Ureter (tissue), 1 donor: ENCODE measurements at regions not wholly inside any gene's neighbourhood (a gene's known extent, or its start where the extent isn't known, plus 50 kb on each side); places are given as distances from the start of the nearest gene placed in this dataset.

ENCODE experiments used
- DNase-seq: peaks from one replicate; pipeline ENCODE4 v3.0.0-alpha.2; 2020; ENCODE audit warnings: low spot score
- donor health status: DM: yes; HTN: yes; CAD: no.

DNA sequence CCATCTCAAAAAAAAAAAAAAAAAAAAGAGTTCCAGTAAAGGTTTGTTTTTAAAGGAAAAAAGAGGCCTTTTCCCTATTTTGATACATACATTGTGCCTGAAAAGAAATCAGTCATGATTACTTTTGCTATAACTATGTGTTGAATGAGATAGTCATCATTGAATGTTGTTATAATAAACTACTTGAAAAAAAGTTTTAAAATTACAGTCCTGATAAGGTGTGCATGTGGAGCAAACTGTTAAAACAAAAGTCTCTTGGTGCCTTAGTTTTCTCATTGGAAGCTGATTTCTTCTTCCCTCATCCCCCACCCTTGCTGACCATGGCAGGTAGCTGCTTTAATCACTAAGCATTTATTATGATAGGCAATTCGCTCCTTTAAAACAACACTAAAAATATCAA lies 172.3 kb upstream of the TBCA start:
- no peak for DNase-seq

DNA sequence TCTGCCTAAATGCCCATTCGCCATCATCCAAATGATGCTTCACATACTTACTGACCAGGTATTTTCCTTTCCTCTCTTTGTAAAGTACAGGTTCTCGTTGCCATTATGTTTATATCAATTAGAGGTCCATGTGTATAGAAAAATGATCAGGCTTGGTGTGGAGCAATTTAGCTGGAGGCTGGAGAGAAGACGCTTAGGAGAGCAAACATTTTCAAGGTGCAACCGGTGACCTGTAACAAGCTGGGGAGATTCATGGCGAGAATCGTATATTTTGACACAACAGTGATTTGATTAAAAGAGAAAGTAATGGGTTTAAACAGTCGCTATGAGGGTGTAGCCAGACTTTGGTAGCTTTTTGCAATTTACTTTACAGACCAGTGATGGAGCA lies 170.9 kb upstream of the TBCA start:
- no peak for DNase-seq

DNA sequence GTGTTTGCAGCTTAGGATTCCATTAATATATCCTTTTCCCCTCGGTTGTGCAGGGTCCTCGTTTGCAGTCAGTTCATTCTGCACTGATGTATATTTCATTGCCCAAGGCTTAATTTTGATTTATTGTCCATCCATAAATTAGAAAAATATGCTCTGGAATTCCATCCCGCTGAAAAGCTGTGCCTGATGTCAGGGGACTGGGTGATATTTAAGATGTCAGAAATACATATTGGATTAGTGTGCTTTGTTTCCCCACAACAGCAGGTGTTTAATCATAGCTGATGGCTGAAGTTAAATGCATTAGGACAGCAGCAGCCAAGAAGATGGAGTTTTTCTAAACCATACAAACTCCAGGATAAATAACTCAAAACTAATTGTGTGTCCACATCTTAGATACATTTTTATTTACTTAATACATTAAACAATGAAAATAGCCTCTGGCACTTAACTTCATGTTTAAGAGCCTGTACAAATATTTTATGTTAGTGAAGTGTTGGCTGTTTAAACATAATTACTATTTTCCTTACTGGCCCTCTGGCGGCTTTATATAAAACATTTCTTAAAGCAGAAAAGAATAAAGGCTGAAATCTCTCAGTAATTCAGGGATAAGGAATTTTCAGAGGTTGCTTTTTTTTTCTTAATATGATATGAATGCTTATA lies 170.4 kb upstream of the TBCA start:
- no peak for DNase-seq

DNA sequence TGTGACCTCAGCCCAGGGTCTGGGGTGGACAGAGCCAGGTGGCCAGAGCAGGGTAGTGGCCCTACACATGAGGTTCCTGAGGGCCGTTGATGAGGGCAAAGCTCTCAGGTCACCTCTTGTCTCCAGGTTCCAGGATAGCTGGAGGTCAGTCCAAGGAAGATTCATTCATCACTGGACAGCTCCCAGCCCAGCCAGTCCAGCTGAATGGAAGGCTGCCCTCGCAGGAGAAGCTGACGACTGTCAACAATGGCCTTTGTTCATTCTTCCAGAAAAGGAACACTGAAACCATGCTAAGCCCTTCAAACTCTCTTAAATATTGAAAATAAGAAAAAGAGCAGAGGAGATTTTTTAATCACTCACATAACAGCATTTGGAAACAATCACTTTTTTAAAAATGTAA lies 169.7 kb upstream of the TBCA start:
- DNase-seq, result no peak

DNA sequence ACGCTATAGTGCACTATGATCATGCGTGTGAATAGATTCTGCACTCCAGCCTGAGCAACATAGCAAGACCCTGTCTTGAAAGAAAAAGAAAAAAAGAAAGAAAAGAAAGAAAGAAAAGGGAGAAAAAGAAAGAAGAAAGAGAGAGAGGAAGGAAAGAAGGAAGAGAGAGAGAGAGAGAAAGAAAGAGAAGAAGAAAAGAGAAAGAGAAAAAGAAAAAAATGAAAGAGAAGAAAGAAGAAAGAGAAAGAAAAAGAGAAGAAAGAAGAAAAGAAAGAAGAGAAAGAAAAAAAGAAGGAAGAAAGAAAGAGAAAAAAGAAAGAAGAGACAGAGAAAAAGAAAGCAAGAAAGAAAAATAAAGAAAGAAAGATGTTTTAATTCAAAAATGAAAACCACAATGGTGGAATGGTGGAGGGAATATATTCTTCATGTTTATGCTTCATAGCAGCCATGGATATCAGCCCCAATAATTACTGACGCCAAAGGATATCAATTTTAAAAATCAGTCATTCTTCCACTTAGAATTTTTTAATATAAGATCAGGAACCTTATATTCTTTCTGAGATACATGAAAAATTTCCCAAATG lies 168.7 kb upstream of the TBCA start:
- DNase-seq, result no peak

DNA sequence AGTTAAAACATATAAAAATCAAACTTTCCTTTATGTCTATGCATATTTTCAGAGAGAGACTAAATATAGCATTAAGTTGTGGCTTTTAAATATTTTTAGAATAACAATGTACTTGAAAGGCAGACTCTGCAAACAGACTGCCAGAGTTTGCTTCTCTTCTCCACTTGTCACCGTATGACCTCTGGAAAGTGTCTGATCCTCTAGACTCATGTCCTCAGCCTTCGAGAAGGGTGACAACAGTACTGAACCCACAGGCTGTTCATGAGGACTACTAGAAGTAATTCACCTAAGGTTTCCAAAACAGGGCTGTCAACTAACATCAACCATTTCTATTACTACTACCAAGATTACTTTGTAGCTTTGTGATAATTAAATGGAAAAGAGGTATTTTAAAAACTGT lies 167.7 kb upstream of the TBCA start:
- no peak for DNase-seq

DNA sequence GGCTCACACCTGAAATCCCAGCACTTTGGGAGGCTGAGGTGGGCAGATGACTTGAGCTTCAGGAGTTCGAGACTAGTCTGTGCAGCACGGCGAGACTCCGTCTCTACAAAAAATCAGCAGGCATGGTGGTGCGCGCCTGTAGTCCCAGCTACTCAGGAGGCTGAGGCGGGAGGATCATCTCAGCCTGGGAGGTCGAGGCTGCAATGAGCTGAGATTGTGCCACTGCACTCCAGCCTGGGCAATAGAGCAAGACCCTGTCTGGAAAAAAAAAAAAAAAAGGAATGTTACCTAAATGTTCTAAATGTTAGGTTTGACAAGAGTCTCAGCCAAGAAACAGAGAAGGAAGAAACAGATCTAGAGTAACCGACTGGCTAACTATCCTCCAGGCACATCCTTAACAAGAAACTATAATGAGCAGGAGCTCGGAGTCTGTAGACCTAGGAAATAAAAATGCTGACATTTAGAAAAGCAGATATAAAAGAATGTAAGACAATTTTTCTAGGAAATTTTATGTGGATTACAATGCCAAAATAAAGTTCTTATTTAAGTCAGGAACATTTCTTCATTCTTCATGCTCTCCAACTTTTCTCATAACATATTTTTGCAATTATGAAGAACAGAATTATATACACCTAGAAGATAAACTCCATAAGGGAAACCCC lies 166.6 kb upstream of the TBCA start:
- no peak for DNase-seq

DNA sequence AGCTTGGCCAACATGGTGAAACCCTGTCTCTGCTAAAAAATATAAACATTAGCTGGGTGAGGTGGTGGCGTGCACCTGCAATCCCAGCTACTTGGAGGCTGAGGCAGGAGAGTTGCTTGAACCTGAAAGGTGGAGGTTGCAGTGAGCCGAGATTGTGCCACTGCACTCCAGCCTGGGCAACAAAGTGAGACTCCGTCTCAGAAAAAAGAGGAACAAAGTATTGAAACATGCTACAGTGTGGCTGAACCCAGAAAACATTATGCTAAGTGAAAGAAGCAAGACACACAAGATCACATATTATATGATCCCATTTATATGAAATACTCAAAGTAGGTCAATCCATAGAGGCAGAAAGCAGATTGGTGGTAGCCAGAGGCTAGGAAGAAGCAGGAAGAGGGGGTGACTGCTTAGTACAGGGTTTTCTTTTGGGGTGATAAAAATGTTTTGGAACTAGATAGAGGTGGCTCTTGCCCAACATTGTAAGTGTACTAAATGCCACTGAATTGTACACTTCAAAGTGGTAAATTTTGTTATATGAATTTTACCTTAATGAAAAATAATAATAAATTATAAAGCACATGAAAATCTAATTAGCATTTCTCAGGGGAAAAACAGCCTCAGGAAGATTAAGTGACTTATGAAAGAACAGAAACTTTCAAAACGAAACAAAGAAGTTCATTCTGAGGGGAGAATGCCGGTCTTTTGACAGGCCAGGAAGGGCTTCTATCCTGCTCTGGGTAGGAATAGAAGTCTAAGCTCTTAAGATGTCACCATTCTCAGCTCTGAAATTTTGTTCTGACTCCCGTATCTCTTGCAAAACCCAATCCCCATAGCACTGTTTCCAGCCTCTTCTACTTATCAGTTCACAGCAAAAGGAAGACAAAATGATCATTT lies 161.1 kb upstream of the TBCA start:
- no peak for DNase-seq

DNA sequence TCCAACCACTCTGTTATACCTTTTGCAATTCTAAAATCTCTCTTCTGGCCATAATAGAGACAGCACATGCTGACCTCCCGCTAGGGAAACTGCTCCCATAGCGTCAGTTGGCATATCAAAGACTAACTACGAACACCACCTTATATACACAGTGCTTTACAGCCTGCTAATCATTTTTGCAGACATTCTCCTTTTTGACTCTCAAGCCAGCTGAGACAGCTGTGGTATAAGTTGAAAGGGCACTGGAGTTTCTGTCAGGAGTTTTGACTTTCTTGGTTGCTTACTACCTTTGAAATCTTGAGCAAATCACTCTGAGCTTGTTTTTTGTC lies 160.2 kb upstream of the TBCA start:
- DNase-seq, result no peak

DNA sequence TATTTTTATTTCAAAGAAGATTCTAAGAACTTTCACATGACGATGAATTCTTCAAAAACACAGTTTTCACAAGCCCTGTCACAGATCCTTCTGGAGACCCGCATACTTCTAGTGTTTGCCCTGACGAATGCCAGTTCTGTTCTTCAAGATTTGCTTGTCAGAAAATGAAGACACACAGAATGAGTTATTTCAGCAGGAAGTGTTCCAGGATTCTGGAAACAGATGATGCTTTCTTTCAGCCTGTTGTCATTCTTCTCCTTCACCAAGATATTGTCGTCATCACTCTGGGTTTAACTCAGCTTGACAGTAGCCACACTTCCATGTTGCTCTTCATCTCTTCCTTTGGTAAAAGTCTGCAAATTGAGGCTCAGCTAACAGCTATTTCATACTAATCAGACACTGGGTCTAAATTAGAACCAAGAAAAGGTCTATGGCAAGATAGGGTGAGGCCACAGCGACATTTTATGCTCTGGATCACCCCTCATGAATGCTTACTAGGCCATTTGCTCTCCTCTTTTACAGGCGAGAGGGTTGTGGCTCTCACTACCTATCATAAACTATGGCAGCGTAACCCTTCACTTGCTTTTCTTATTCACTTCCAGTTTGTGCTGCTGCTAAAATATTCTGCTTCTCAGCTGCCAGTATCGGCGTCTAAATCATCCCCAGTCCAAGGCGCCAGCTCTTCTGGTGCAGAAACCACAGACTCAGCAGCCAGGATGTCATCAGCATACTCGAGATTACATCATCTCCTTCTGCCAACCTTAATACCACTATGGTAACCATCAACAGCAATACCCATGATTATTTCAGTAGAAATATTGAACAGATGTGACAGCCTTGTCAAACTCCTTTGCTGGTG lies 159.6 kb upstream of the TBCA start:
- no peak for DNase-seq

DNA sequence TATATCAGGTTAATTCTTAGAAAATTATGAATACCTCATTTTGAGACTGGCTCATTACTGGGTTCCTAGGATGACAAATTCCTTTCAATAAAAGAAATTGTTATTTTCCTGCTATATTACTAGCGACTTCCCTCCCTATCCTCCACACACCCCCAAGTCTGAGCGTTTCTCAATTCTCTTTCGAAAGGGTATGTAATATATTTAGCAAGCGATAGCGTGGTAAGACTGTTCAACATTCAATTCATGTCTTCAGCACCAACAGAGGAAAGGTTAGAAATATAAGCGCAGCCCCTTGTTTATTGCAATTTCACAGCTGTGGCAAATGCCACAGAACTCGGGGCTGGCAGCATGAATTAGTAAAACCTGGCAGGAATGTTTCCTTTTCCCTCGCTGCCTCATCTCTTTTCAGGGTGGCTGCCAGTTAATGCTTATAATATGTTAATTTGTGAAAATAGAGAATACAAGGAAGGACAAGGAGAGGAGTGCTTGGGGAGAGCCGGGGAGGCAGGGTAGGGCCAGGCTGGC lies 152.7 kb upstream of the TBCA start:
- no peak for DNase-seq

DNA sequence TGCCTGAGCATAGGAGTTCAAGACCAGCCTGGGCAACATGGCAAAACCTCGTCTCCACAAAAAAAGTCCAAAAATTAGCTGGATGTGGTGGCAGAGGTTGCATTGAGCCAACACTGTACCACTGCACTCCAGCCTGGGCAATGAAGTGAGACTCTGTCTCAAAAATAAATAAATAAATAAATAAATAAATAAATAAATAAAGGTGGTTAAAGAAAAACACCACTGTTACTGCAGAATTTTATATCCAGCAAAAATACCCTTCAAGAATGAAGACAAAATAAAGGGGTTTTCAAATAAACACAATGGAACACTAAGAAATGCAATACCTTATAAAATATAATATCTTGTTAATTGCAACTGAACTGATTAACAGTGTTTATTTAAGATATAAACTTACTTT lies 150.2 kb upstream of the TBCA start:
- DNase-seq, result no peak

DNA sequence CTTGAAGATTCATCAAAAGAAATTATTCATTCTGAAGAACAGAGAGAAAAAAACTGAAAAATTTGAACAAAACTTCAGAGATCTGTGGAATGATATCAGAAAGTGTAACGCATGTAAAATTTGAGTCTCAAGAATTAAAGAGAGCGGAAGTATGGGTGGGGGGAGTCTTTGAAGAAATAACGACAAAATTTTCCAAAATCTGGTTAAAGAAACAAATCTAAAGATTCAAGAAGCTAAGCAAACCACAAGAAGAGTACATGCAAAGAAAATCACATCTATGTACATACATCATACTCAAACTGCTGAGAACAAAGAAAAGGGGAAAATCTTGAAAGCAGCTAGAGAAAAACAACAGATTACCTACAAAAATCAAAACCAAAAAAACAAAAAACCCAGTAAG lies 149.4 kb upstream of the TBCA start:
- DNase-seq, result no peak

DNA sequence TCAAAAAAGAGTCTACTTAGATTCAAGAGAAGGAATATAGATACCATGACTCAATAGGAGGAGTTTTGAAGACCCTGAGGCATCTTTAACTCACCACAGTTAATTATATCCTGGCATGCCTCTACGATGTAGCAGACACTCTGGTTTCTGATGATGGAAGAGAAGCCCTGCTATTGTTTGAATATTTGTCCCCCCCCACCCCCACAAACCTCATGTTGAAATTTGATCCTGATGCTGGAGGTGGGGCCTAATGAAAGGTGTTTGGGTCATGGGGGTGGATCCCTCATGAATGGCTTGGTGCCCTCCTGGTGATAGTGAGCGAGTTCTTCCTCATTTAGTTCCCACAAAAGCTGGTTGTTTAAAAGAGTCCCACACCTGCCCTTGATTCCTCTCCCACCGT lies 147.9 kb upstream of the TBCA start:
- DNase-seq, result no peak

DNA sequence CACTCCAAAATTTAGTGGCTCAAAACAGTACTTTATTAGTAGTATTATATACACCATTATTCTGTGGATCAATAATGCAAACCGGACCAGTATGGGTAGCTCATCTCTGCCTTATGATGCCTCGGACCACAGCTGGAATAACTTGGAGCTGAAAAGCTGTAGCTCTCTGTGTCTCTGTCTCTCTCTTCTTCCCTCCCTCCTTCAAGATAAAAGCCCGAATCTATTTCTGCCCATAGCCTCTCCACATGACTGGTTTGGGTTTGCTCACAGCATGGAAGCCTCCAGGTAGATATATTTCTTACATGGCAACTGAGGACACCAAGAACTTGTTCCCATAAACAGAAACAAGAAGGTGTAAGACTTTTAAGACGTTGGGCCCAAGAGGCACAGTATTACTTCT lies 147.5 kb upstream of the TBCA start:
- no peak for DNase-seq

DNA sequence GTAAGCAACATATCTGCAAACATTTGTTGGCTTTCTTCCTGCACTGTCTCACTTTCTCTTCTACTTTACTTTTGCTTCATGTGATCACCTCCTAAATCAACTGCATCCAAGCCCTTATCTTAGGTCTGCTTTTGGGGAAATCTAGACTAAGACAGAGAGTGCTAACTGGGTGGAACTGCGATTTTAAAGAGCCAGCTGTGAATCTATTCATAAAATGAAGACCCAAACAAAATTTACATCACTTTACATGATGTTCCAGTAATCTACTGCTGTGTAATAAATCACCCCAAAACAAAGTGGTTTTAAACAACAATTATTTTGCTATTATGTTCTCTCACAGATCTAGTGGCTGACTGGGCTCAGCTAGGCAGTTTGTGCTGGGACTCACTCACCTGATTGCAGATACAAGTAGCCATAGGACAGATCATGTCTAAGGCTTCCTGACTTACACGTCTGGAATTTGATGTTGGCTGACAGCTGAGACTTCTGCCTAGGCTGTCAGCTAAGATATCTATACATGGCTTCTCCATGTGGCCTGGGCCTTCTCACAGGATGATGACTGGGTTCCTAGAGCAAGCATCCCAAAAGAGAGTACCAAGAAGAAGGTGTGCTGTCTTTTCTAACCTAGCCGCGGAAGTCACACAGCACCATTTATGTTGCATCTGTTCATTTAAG lies 145.1 kb upstream of the TBCA start:
- DNase-seq, result no peak

DNA sequence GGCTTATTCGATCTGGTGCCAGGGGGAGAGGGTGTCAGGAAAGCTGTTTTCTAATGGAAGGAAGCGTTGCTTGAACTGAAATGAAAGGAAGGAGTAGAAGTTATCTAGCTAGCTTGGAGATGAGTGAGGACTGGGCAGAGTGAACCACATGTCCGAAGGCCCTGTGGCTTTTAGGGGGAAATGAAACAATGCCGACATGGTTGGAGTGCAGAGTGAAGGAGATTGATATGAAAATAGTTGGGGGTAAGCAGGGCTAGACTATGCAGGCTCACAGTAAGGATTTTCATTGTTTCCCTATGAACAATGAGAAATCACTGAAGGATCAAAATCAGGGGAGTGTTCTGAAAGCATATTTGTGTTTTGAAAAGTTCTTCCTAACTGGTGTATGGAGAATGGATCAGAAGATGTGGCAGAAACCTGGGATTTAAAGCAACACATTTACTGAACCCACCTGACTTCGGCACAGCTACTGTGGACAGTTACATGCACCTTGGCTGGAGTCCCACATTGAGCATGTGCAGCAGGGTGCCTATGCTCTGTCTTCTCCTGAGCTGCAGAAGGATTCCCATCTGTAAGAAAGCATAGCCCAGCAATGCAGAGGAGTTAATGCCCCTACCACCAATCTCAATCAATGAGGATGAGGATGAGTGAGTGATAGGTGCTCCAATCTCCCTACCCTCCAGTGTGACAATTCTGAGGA lies 144.4 kb upstream of the TBCA start:
- DNase-seq, result no peak

DNA sequence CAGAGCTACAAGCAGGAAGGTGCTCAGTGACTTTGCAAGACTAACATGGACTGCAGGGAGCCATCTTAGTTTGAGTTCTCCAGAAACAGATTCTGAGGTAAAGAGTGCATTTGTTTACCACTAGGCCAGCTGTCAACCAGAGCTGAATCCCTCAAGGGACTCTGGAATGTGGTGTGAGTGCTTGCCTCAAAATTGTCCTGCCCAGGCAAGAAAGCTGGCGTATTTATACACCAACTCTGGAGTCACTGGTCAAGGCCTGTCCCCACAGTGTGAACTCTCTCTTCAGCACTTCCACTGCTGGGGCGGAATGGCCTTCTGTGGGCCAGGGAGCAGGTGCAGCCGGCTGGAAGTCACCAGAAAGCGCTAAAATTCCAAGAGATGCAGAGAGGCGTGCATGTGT lies 139.2 kb upstream of the TBCA start:
- no peak for DNase-seq

DNA sequence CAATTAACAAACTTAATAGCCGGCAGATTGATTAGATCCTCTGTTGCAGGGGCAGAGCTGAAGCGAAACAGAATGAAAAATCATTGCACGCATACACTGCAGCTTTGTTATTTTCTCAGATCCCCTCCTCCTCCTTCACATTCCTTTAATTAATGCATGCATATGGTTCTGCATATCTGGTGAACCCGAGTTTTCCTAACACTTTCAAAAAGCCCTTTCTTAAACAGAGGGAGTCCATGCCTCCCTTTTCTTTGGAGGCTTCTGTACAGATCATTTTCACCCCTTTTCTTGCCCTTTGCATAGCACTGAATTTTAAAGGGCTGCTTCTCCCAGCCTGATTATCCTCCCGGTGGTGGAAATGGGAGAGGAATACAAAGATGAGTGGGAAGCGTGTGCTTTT lies 136.6 kb upstream of the TBCA start:
- DNase-seq, result no peak

DNA sequence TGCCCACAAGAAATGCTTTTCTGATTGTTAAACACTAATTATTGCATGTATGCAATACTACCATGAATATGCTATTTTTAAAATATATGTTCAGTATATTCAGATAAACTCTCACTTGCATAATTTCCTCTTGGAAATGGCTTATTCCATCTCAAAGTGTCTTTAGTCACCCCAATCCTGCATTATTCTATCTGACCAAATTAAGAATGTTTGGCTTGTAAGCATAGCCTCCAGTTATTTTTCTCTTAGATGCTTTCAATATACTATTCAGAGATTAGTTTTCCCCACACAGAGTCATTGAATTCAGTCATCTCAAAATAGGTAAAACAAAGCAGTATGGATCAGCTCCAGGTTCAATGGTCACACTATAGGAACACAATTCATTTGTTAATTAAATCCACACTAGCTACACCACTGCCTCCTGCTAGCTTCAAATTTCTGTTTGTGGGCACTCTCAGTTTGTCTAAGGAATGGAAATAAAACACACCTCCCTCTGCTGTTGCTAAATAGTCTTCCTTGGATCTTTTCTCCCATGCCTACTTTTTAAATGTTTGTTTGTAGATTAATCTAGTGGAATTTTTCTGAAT lies 134.6 kb upstream of the TBCA start:
- no peak for DNase-seq
